HEK293T (cell line): ENCODE measurements at regions not wholly inside any gene's neighbourhood (a gene's known extent, or its start where the extent isn't known, plus 50 kb on each side); places are given as distances from the start of the nearest gene placed in this dataset.

ENCODE experiments used
- BHLHE40 ChIP-seq: fragments of 450-650 bp; IDR thresholded peaks from 2 replicates; pipeline ENCODE4 v1.6.1; 2016; ENCODE audit warnings: mild to moderate bottlenecking, moderate library complexity, borderline replicate concordance
- FOXA1 ChIP-seq: fragments of 450-650 bp; IDR thresholded peaks from 2 replicates; pipeline ENCODE4 v1.6.1; 2016; ENCODE audit warnings: mild to moderate bottlenecking
- NFRKB ChIP-seq: fragments of 450-650 bp; IDR thresholded peaks from 2 replicates; pipeline ENCODE4 v1.6.1; 2016; ENCODE audit warnings: mild to moderate bottlenecking, moderate library complexity

DNA sequence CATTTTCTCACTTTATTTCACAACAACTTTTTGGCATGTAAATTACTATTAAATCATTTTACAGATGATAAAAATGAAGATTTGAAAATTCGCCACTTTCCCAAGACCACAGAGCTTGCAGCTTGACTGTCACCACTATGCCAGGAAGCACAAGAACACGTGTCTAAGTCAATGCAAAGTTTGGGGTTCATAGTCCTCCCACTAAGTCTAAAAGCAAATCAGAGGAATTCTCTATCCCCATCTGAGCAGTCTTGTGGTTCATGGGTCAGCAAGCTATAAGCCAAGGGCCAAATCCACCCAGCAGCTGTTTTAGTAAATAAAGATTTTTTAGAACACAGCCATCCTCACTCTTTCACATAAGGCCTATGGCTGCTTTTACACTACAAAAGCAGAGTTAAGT is 833.3 kb upstream of the INTU start:
- no peak for TF ChIP-seq FOXA1
- TF ChIP-seq NFRKB: no peak
- no peak for TF ChIP-seq BHLHE40
